ENCODE measurements at regions not wholly inside any gene's neighbourhood (a gene's known extent, or its start where the extent isn't known, plus 50 kb on each side); places are given as distances from the start of the nearest gene placed in this dataset.

DNA sequence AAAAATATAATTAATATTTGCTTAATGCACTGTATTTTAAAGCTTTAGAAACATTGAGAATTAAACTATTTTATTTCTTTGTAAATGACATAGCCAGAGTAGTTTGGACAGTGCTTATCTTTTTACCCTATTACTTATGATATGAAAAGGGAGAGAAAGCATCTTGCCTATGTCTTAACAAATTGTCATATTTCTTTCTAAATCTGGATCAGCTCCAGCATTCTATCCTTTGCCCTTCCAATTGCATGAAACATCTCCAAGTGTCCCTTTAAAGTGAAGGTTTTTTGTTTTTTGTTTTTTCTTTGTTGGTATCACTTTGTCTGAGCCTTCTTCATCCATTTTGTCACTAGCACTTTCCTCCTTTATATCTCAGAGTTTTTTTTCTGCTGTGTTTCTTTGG, 511.6 kb upstream of the FAM174A start:
- no peak for TF ChIP-seq FOSL1 (IDR thresholded peaks at IDR 0.05; ENCODE audit: low read depth)
- TF ChIP-seq ZFX (IDR thresholded peaks at IDR 0.05) = no peak
- TF ChIP-seq CEBPB (IDR thresholded peaks at IDR 0.05; ENCODE audit: low read depth) = no peak
- no peak for TF ChIP-seq EZH2phosphoT487 (IDR thresholded peaks at IDR 0.05; ENCODE audit: borderline replicate concordance)
- no peak for TF ChIP-seq ELF1 (IDR thresholded peaks at IDR 0.05; ENCODE audit: borderline replicate concordance, low read depth)
- no peak for TF ChIP-seq SIN3A (IDR thresholded peaks at IDR 0.05; ENCODE audit: low read depth)
- H3K36me3 ChIP-seq (ENCODE audit: control insufficient read depth in 1 of 2, insufficient read depth in 2 of 2, low read length in 2 of 2) = no peaks in the 10 kb centered on the region
- no TSS peak for BruUV-seq (replicated peaks)
- ATAC-seq = no peak
- ChIA-PET CTCF (no interaction called here), POLR2A (no interaction called here), RAD21 (ENCODE audit: low non-redundant PET in 1 of 2, low total read pairs in 2 of 2, uncharacterized antibody in 2 of 2, unreplicated experiment in 2 of 2) (no interaction called here)
- H3K79me2 ChIP-seq (ENCODE audit: insufficient read depth, low read length) = no peaks in the 10 kb centered on the region
- no peak for DNase-seq (ENCODE audit: low read depth, low spot score)
- H3K9me2 ChIP-seq (ENCODE audit: insufficient read depth) = no peaks in the 10 kb centered on the region
- H3K9me3 ChIP-seq (ENCODE audit: control insufficient read depth in 1 of 2, insufficient read depth in 1 of 2, low read depth in 1 of 2, low read length in 2 of 2) = no peaks in the 10 kb centered on the region
- H3K4me1 ChIP-seq (ENCODE audit: control insufficient read depth in 1 of 2, insufficient read depth in 2 of 2, low read length in 2 of 2) = no peaks in the 10 kb centered on the region
- H3K4me3 ChIP-seq (replicated peaks in 1 of 2; ENCODE audit: low read depth in 1 of 2, low read length in 2 of 2) = no peak overlapping the region
- H3K4me2 ChIP-seq (ENCODE audit: low read length) = no peak overlapping the region
- H3K27ac ChIP-seq (ENCODE audit: low read depth, low read length) = no peak overlapping the region
- intact Hi-C loops (cut with micrococcal nuclease) = no loop called here
- H3K27me3 ChIP-seq (ENCODE audit: insufficient read depth, low read length) = no peaks in the 10 kb centered on the region
- H3K9ac ChIP-seq (ENCODE audit: low read length) = no peak overlapping the region
- no peak overlapping the region for H2AFZ ChIP-seq (ENCODE audit: low read depth, low read length, poor library complexity, severe bottlenecking)
- H4K20me1 ChIP-seq (ENCODE audit: insufficient read depth) = no peaks in the 10 kb centered on the region

DNA sequence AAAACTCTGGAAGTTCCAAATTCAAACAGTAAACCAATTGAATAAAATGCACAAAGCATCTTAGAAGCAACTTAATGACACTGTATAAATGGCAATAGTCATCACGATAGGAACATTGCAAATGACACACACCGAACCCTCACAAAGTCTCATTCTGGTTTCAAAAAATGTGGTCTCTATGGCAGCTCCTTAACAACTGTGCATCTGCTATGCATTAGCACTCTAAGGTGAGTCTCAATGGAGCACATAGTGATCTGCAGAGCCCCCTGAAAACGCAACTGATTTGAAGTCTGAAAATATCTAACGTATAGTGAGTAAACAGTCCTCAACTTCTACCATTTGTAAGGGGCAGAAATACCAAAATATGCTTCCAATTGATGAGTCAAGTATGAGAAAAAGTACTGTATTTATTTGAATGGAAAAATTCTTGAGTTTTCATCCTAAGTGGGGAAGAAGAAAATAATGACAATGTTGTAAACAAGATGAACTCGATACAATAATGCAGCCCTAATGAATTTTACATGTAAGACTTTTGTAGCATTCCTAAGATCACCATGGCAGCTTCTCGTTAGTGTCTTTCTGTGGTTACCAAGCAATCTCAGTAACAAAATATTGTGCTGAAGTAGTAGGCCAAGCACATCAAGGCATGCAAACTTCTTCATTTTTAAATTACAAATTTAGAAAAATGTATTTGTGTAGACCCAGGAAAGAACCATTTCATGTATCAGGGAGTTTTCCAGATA, 517.5 kb upstream of the FAM174A start:
- no peaks in the 10 kb centered on the region for H3K79me2 ChIP-seq (ENCODE audit: insufficient read depth, low read length)
- no peak overlapping the region for H2AFZ ChIP-seq (ENCODE audit: low read depth, low read length, poor library complexity, severe bottlenecking)
- CTCF ChIA-PET = no interaction called here
- RAD21 ChIA-PET (ENCODE audit: low non-redundant PET in 1 of 2, low total read pairs in 2 of 2, uncharacterized antibody in 2 of 2, unreplicated experiment in 2 of 2) = no interaction called here
- H3K9me3 ChIP-seq (ENCODE audit: control insufficient read depth in 1 of 2, insufficient read depth in 1 of 2, low read depth in 1 of 2, low read length in 2 of 2) = no peaks in the 10 kb centered on the region
- no peak overlapping the region for H3K9ac ChIP-seq (ENCODE audit: low read length)
- DNase-seq (ENCODE audit: low read depth, low spot score) (no peak), ATAC-seq (no peak)
- intact Hi-C loops (cut with micrococcal nuclease) = no loop called here
- no peaks in the 10 kb centered on the region for H4K20me1 ChIP-seq (ENCODE audit: insufficient read depth)
- no peak for TF ChIP-seq SIN3A (IDR thresholded peaks at IDR 0.05; ENCODE audit: low read depth)
- no peak for TF ChIP-seq RAD21 (IDR thresholded peaks at IDR 0.05; ENCODE audit: low read depth)
- TF ChIP-seq EGR1 (IDR thresholded peaks at IDR 0.05; ENCODE audit: low read depth) = no peak
- no peak for TF ChIP-seq ZFX (IDR thresholded peaks at IDR 0.05)
- TF ChIP-seq EZH2phosphoT487 (IDR thresholded peaks at IDR 0.05; ENCODE audit: borderline replicate concordance) = no peak
- TF ChIP-seq, protein P1, sequence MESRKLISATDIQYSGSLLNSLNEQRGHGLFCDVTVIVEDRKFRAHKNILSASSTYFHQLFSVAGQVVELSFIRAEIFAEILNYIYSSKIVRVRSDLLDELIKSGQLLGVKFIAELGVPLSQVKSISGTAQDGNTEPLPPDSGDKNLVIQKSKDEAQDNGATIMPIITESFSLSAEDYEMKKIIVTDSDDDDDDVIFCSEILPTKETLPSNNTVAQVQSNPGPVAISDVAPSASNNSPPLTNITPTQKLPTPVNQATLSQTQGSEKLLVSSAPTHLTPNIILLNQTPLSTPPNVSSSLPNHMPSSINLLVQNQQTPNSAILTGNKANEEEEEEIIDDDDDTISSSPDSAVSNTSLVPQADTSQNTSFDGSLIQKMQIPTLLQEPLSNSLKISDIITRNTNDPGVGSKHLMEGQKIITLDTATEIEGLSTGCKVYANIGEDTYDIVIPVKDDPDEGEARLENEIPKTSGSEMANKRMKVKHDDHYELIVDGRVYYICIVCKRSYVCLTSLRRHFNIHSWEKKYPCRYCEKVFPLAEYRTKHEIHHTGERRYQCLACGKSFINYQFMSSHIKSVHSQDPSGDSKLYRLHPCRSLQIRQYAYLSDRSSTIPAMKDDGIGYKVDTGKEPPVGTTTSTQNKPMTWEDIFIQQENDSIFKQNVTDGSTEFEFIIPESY (IDR thresholded peaks at IDR 0.05; ENCODE audit: extremely low read depth, insufficient replicate concordance, low read length) = no peak
- no peak for TF ChIP-seq SRF (IDR thresholded peaks at IDR 0.05; ENCODE audit: low read depth)
- TF ChIP-seq, protein P2, sequence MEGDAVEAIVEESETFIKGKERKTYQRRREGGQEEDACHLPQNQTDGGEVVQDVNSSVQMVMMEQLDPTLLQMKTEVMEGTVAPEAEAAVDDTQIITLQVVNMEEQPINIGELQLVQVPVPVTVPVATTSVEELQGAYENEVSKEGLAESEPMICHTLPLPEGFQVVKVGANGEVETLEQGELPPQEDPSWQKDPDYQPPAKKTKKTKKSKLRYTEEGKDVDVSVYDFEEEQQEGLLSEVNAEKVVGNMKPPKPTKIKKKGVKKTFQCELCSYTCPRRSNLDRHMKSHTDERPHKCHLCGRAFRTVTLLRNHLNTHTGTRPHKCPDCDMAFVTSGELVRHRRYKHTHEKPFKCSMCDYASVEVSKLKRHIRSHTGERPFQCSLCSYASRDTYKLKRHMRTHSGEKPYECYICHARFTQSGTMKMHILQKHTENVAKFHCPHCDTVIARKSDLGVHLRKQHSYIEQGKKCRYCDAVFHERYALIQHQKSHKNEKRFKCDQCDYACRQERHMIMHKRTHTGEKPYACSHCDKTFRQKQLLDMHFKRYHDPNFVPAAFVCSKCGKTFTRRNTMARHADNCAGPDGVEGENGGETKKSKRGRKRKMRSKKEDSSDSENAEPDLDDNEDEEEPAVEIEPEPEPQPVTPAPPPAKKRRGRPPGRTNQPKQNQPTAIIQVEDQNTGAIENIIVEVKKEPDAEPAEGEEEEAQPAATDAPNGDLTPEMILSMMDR (IDR thresholded peaks at IDR 0.05 in 2 of 3, conservative IDR thresholded peaks at IDR 0.05 in 1 of 3; ENCODE audit: borderline replicate concordance in 1 of 3, insufficient read depth in 1 of 3, low read depth in 2 of 3, low read length in 2 of 3) = no peak
- no peak for TF ChIP-seq JUND (IDR thresholded peaks at IDR 0.05)
- no peak overlapping the region for H3K4me3 ChIP-seq (replicated peaks in 1 of 2; ENCODE audit: low read depth in 1 of 2, low read length in 2 of 2)
- H3K4me1 ChIP-seq (ENCODE audit: control insufficient read depth in 1 of 2, insufficient read depth in 2 of 2, low read length in 2 of 2) = no peaks in the 10 kb centered on the region
- no peak overlapping the region for H3K4me2 ChIP-seq (ENCODE audit: low read length)
- H3K36me3 ChIP-seq (ENCODE audit: control insufficient read depth in 1 of 2, insufficient read depth in 2 of 2, low read length in 2 of 2) = no peaks in the 10 kb centered on the region
- H3K27me3 ChIP-seq (ENCODE audit: insufficient read depth, low read length) = no peaks in the 10 kb centered on the region
- POLR2A ChIA-PET = no interaction called here
- H3K27ac ChIP-seq (ENCODE audit: low read depth, low read length) = no peak overlapping the region
- 0 out of 2 replicates have a peak, but pooled peaks cover 3% of the 10 kb centered on the region for H3K9me2 ChIP-seq (ENCODE audit: insufficient read depth)
- no TSS peak for BruUV-seq (replicated peaks)
